KMS-11 (cell line): ENCODE measurements at regions not wholly inside any gene's neighbourhood (a gene's known extent, or its start where the extent isn't known, plus 50 kb on each side); places are given as distances from the start of the nearest gene placed in this dataset.

Experiments used
- H2AFZ ChIP-seq: fragments of 200-600 bp; sonication (generic); 2 replicates; pipeline ENCODE4 v1.6.1; 2016; ENCODE audit warnings: antibody characterized with exemption, mixed run types, low read depth
- H3K27ac ChIP-seq: fragments of 200-600 bp; sonication (generic); 2 replicates; pipeline ENCODE4 v1.6.1; 2016; ENCODE audit warnings: mild to moderate bottlenecking, mixed run types
- H3K27me3 ChIP-seq: fragments of 200-600 bp; sonication (generic); 2 replicates; pipeline ENCODE4 v1.6.1; 2017; ENCODE audit warnings: mild to moderate bottlenecking, low read depth, mixed run types, moderate library complexity; ENCODE audit not compliant: insufficient read depth
- H3K36me3 ChIP-seq: fragments of 200-600 bp; sonication (generic); 2 replicates; pipeline ENCODE4 v1.6.1; 2017; ENCODE audit warnings: mild to moderate bottlenecking, mixed run types; ENCODE audit not compliant: insufficient read depth
- H3K4me1 ChIP-seq: fragments of 200-600 bp; sonication (generic); 2 replicates; pipeline ENCODE4 v1.6.1; 2016; ENCODE audit warnings: mild to moderate bottlenecking, low read depth, mixed run types; ENCODE audit not compliant: poor library complexity, severe bottlenecking
- H3K4me2 ChIP-seq: fragments of 200-600 bp; sonication (generic); 2 replicates; pipeline ENCODE4 v1.7.0; 2016; ENCODE audit warnings: mild to moderate bottlenecking, mixed run types
- H3K4me3 ChIP-seq: fragments of 200-600 bp; sonication (generic); IDR thresholded peaks from 2 replicates; pipeline ENCODE4 v1.6.1; 2017; ENCODE audit warnings: low read depth, low read length, mixed read lengths; ENCODE audit not compliant: insufficient read depth
- H3K79me2 ChIP-seq: fragments of 200-600 bp; sonication (generic); 2 replicates; pipeline ENCODE4 v1.6.1; 2016; ENCODE audit warnings: low read depth, mixed run types; ENCODE audit not compliant: insufficient read depth
- H3K9ac ChIP-seq: fragments of 200-600 bp; sonication (generic); 2 replicates; pipeline ENCODE4 v1.6.1; 2016; ENCODE audit warnings: mild to moderate bottlenecking, mixed run types
- H4K20me1 ChIP-seq: fragments of 200-600 bp; sonication (generic); 2 replicates; pipeline ENCODE4 v1.6.1; 2016; ENCODE audit warnings: mild to moderate bottlenecking, mixed run types; ENCODE audit not compliant: insufficient read depth
- CTCF ChIP-seq: fragments of 200-600 bp; sonication (generic); conservative IDR thresholded peaks from 2 replicates; pipeline ENCODE4 v1.6.1; 2017; ENCODE audit warnings: low read depth, mild to moderate bottlenecking, antibody characterized with exemption, low read length, moderate library complexity, mixed read lengths

- TF ChIP-seq CTCF = no peak
- Histone ChIP-seq H3K36me3 (no peaks in the 10 kb centered on the region), H3K27me3 (no peaks in the 10 kb centered on the region), H3K79me2 (no peaks in the 10 kb centered on the region), H3K4me2 (no peak overlapping the region), H4K20me1 (no peaks in the 10 kb centered on the region), H3K27ac (no peak overlapping the region), H3K4me3 (no peak overlapping the region), H2AFZ (no peak overlapping the region), H3K9ac (no peak overlapping the region), H3K4me1 (no peaks in the 10 kb centered on the region)
These were observed 87.1 kb downstream of the ADRB2 start for GRCh38 chr5:148913493-148913892.

- H3K4me2 ChIP-seq = no peak overlapping the region
These were observed 87.6 kb downstream of the ADRB2 start for GRCh38 chr5:148913985-148914431.

GRCh38 chr5:148915224-148915817 lies 88.9 kb downstream of the ADRB2 start:
- Histone ChIP-seq H3K36me3 (no peaks in the 10 kb centered on the region), H3K79me2 (no peaks in the 10 kb centered on the region), H2AFZ (no peak overlapping the region), H3K4me2 (no peak overlapping the region), H3K27ac (no peak overlapping the region), H3K4me3 (no peak overlapping the region), H3K9ac (no peak overlapping the region), H3K27me3 (no peaks in the 10 kb centered on the region), H4K20me1 (no peaks in the 10 kb centered on the region), H3K4me1 (no peaks in the 10 kb centered on the region)
- TF ChIP-seq CTCF = no peak

More at GRCh38 chr5:148913985-148914431, 87.6 kb downstream of the ADRB2 start:
- Histone ChIP-seq H3K79me2 (no peaks in the 10 kb centered on the region), H4K20me1 (no peaks in the 10 kb centered on the region), H3K4me1 (no peaks in the 10 kb centered on the region), H3K36me3 (no peaks in the 10 kb centered on the region), H3K4me3 (no peak overlapping the region), H3K27me3 (no peaks in the 10 kb centered on the region), H3K9ac (no peak overlapping the region), H3K27ac (no peak overlapping the region), H2AFZ (no peak overlapping the region)
- TF ChIP-seq CTCF = no peak

- Histone ChIP-seq H2AFZ (no peak overlapping the region), H4K20me1 (no peaks in the 10 kb centered on the region), H3K36me3 (no peaks in the 10 kb centered on the region), H3K9ac (no peak overlapping the region), H3K27ac (no peak overlapping the region), H3K27me3 (no peaks in the 10 kb centered on the region), H3K4me3 (no peak overlapping the region), H3K4me1 (no peaks in the 10 kb centered on the region), H3K4me2 (no peak overlapping the region), H3K79me2 (no peaks in the 10 kb centered on the region)
- TF ChIP-seq CTCF = no peak
These were observed 94.4 kb downstream of the ADRB2 start for GRCh38 chr5:148920646-148921288.
